Fibroblast of skin of right biceps (primary cell): ENCODE measurements at regions not wholly inside any gene's neighbourhood (a gene's known extent, or its start where the extent isn't known, plus 50 kb on each side); places are given as distances from the start of the nearest gene placed in this dataset.
A peak's percentile ranks its signal among the peaks of the same experiment; 100 is the strongest.

ENCODE experiments used
- DNase-seq: peaks from one replicate; pipeline ENCODE4 v3.0.0-alpha.2; 2013

- DNase-seq, result peak; percentile 44
Observed at GRCh38 chr21:36555199-36555800, 75.4 kb upstream of the CLDN14 start.

GRCh38 chr21:36557316-36557715 lies 77.4 kb upstream of the CLDN14 start:
- DNase-seq, result no peak

GRCh38 chr21:36560933-36561575 lies 81.1 kb upstream of the CLDN14 start:
- DNase-seq, result no peak

GRCh38 chr21:36563341-36563926 lies 83.5 kb upstream of the CLDN14 start:
- peak; percentile 83 for DNase-seq

GRCh38 chr21:36564647-36565046 lies 84.7 kb upstream of the CLDN14 start:
- DNase-seq, result no peak

- no peak for DNase-seq
Observed at GRCh38 chr21:36565540-36565939, 85.6 kb upstream of the CLDN14 start.

GRCh38 chr21:36566644-36567043 lies 86.7 kb upstream of the CLDN14 start:
- DNase-seq, result no peak

GRCh38 chr21:36567216-36567885 lies 87.4 kb upstream of the CLDN14 start:
- peak; percentile 92 for DNase-seq

GRCh38 chr21:36569511-36569910 lies 89.6 kb upstream of the CLDN14 start:
- DNase-seq, result no peak

- DNase-seq, result no peak
Observed at GRCh38 chr21:36571556-36571955, 91.6 kb upstream of the CLDN14 start.

- no peak for DNase-seq
Observed at GRCh38 chr21:36572039-36572438, 92.1 kb upstream of the CLDN14 start.

- no peak for DNase-seq
Observed at GRCh38 chr21:36575306-36575705, 95.4 kb upstream of the CLDN14 start.

- no peak for DNase-seq
Observed at GRCh38 chr21:36576441-36576840, 96.5 kb upstream of the CLDN14 start.

- DNase-seq, result no peak
Observed at GRCh38 chr21:36579898-36580297, 100.0 kb upstream of the CLDN14 start.

GRCh38 chr21:36582271-36582670 lies 102.3 kb upstream of the CLDN14 start:
- DNase-seq, result no peak

GRCh38 chr21:36583591-36583990 lies 103.7 kb upstream of the CLDN14 start:
- DNase-seq, result no peak

- no peak for DNase-seq
Observed at GRCh38 chr21:36584980-36585940, 105.3 kb upstream of the CLDN14 start.

GRCh38 chr21:36587388-36587787 lies 107.5 kb upstream of the CLDN14 start:
- peak; percentile 27 for DNase-seq

- peak; percentile 56 for DNase-seq
Observed at GRCh38 chr21:36589352-36589971, 109.5 kb upstream of the SIM2 start.

- DNase-seq, result no peak
Observed at GRCh38 chr21:36591326-36591970, 107.5 kb upstream of the SIM2 start.

GRCh38 chr21:36596174-36596573 lies 102.7 kb upstream of the SIM2 start:
- DNase-seq, result no peak

- DNase-seq, result no peak
Observed at GRCh38 chr21:36601362-36601761, 97.6 kb upstream of the SIM2 start.
